WTC11 (cell line): ENCODE measurements at regions not wholly inside any gene's neighbourhood (a gene's known extent, or its start where the extent isn't known, plus 50 kb on each side); places are given as distances from the start of the nearest gene placed in this dataset.

Experiments
- ATAC-seq: fragments of 200-7000 bp; cut with Tn5 transposase; 2 replicates; pipeline ENCODE4 v1.10.0; 2021; ENCODE audit warnings: mild to moderate bottlenecking, moderate library complexity
- CTCF ChIA-PET: fragments of 300-600 bp; sonication (Branson Sonifier 250); formaldehyde crosslinking; loops from one replicate; lab custom pipeline; 2021; ENCODE audit warnings: antibody characterized with exemption; lab: Charles Lee
- POLR2A ChIA-PET: fragments of 350-600 bp; sonication (Branson Sonifier 250); formaldehyde crosslinking; loops from one replicate; lab custom pipeline; 2021; ENCODE audit warnings: antibody characterized with exemption; lab: Charles Lee
- DNase-seq: peaks from one replicate; pipeline ENCODE4 v3.0.0; 2021; ENCODE audit warnings: low spot score
- H3K27ac Mint-ChIP-seq: 2 replicates; pipeline ENCODE4 v1.8.0; 2021; ENCODE audit warnings: mixed read lengths
- H3K27me3 Mint-ChIP-seq: 2 replicates; pipeline ENCODE4 v1.8.0; 2021; ENCODE audit warnings: low read depth, mild to moderate bottlenecking, moderate library complexity, mixed read lengths
- H3K36me3 Mint-ChIP-seq: 2 replicates; pipeline ENCODE4 v1.8.0; 2021; ENCODE audit warnings: mixed read lengths
- H3K4me1 Mint-ChIP-seq: 2 replicates; pipeline ENCODE4 v1.8.0; 2022; ENCODE audit warnings: mixed read lengths
- H3K4me3 Mint-ChIP-seq: 2 replicates; pipeline ENCODE4 v1.8.0; 2021; ENCODE audit warnings: mild to moderate bottlenecking, moderate library complexity, mixed read lengths
- H3K9me3 Mint-ChIP-seq: 2 replicates; pipeline ENCODE4 v1.8.0; 2021; ENCODE audit warnings: mixed read lengths
- ETV6 ChIP-seq: sonication (generic); formaldehyde crosslinking; IDR thresholded peaks from 2 replicates; pipeline ENCODE4 v1.8.1; 2022; ENCODE audit warnings: mild to moderate bottlenecking, missing genetic modification reagents
- FOXK1 ChIP-seq: sonication (generic); formaldehyde crosslinking; IDR thresholded peaks from 2 replicates; pipeline ENCODE4 v1.8.0; 2022; ENCODE audit warnings: mild to moderate bottlenecking, moderate library complexity, missing genetic modification reagents
- FOXP1 ChIP-seq: sonication (generic); formaldehyde crosslinking; IDR thresholded peaks from 2 replicates; pipeline ENCODE4 v1.8.0; 2022; ENCODE audit warnings: missing genetic modification reagents, mild to moderate bottlenecking, moderate library complexity, borderline replicate concordance
- GABPB1 ChIP-seq: sonication (generic); formaldehyde crosslinking; IDR thresholded peaks from 2 replicates; pipeline ENCODE4 v1.8.1; 2023; ENCODE audit warnings: mild to moderate bottlenecking, missing genetic modification reagents
- GRHL2 ChIP-seq: fragments of 250-450 bp; sonication (Bioruptor Pico); IDR thresholded peaks from 2 replicates; pipeline ENCODE4 v1.8.0; 2022; ENCODE audit warnings: mild to moderate bottlenecking, moderate library complexity; ENCODE audit not compliant: insufficient replicate concordance, severe bottlenecking
- HMGA2 ChIP-seq: fragments of 250-450 bp; sonication (Bioruptor Pico); IDR thresholded peaks from 2 replicates; pipeline ENCODE4 v1.4.0; 2021; ENCODE audit warnings: mild to moderate bottlenecking, moderate library complexity
- MXD4 ChIP-seq: fragments of 250-450 bp; sonication (Bioruptor Pico); IDR thresholded peaks from 2 replicates; pipeline ENCODE4 v1.8.0; 2021; ENCODE audit warnings: mild to moderate bottlenecking, moderate library complexity, borderline replicate concordance
- NFATC4 ChIP-seq: fragments of 250-450 bp; sonication (Bioruptor Pico); IDR thresholded peaks from 2 replicates; pipeline ENCODE4 v1.9.0; 2021; ENCODE audit warnings: mild to moderate bottlenecking
- NFE2L1 ChIP-seq: sonication (generic); formaldehyde crosslinking; IDR thresholded peaks from 2 replicates; pipeline ENCODE4 v1.8.1; 2023; ENCODE audit warnings: missing genetic modification reagents
- NR3C1 ChIP-seq: sonication (generic); formaldehyde crosslinking; conservative IDR thresholded peaks from 2 replicates; pipeline ENCODE4 v1.8.1; 2023; ENCODE audit warnings: low read depth, mild to moderate bottlenecking, missing genetic modification reagents
- PRRX2 ChIP-seq: fragments of 250-450 bp; sonication (Bioruptor Pico); IDR thresholded peaks from 2 replicates; pipeline ENCODE4 v1.8.0; 2021; ENCODE audit warnings: mild to moderate bottlenecking
- RELA ChIP-seq: sonication (generic); formaldehyde crosslinking; IDR thresholded peaks from 2 replicates; pipeline ENCODE4 v1.8.1; 2022; ENCODE audit warnings: missing genetic modification reagents, mild to moderate bottlenecking, borderline replicate concordance
- SMAD4 ChIP-seq: sonication (generic); formaldehyde crosslinking; IDR thresholded peaks from 2 replicates; pipeline ENCODE4 v1.8.0; 2022; ENCODE audit warnings: mild to moderate bottlenecking, missing genetic modification reagents
- ZNF138 ChIP-seq: sonication (generic); formaldehyde crosslinking; conservative IDR thresholded peaks from 2 replicates; pipeline ENCODE4 v1.8.1; 2022; ENCODE audit warnings: mild to moderate bottlenecking, moderate library complexity, missing genetic modification reagents
- ZNF263 ChIP-seq: sonication (generic); formaldehyde crosslinking; IDR thresholded peaks from 2 replicates; pipeline ENCODE4 v1.8.1; 2022; ENCODE audit warnings: low read depth, mild to moderate bottlenecking, moderate library complexity, missing genetic modification reagents
- TF ChIP-seq, protein P1 (sequence below): sonication (generic); formaldehyde crosslinking; IDR thresholded peaks from 2 replicates; pipeline ENCODE4 v1.8.1; 2023; ENCODE audit warnings: mild to moderate bottlenecking, missing genetic modification reagents, moderate library complexity
- TF ChIP-seq, protein P2 (sequence below): sonication (generic); formaldehyde crosslinking; IDR thresholded peaks from 2 replicates; pipeline ENCODE4 v1.8.0; 2022; ENCODE audit warnings: mild to moderate bottlenecking, missing genetic modification reagents
- TF ChIP-seq, protein P3 (sequence below): sonication (generic); formaldehyde crosslinking; IDR thresholded peaks from 2 replicates; pipeline ENCODE4 v1.8.1; 2022; ENCODE audit warnings: mild to moderate bottlenecking, moderate library complexity, missing genetic modification reagents

DNA sequence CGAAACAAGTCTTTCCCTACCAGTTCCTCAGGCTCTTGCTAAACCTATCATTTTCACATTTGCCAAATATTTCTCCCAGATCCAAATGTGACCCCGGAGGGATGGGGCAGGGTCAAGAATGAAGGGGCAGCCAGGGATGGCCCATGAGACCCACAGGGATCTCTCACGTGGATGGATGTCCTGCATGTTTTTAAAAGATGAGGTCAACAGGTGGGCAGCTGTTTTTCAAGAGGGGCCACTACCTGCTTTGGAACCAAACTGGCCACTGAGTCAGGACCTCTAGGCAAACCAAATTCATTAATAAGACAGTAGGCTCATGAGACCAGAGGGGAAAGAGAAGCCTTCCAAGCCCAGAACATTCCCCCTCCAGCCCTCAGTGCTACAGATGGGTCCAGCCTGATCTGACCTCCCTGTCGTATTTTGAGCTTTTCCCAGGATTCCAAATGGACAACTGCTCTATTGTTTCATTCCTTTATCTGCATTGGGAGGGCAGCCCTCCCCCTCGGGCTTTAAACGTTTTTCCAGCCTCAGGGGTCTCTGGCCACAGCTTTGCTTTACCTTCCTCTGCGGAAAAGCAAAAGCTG lies 252.5 kb upstream of the IRF2BP2 start (continued):
- TF ChIP-seq, protein P1, sequence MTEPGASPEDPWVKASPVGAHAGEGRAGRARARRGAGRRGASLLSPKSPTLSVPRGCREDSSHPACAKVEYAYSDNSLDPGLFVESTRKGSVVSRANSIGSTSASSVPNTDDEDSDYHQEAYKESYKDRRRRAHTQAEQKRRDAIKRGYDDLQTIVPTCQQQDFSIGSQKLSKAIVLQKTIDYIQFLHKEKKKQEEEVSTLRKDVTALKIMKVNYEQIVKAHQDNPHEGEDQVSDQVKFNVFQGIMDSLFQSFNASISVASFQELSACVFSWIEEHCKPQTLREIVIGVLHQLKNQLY: no peak
- TF ChIP-seq FOXK1: no peak
- no peak for TF ChIP-seq FOXP1 (CRISPR knock-in tag)
- TF ChIP-seq ZNF263 (CRISPR knock-in tag): no peak
- no peak for TF ChIP-seq PRRX2 (CRISPR knock-in tag)

DNA sequence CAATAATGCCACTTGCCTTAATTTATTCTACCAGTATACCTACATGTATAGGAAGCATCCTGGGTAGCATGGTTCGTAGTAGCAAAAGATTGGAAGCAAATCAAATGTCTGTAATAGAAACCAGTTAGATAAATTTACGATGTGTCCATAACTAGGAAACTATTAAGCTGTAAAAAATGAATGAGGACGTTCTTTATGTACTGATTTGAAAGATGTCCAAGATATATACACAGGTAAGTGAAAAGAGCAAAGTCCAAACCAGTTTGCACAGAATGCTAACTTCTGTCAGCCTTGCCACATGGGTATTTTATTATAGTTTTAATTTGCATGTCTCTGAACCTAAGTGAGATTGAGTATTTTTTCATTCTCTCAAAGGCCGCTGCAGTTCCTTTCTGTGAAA lies 251.8 kb upstream of the IRF2BP2 start:
- Mint-ChIP-seq H3K36me3 (no peaks in the 10 kb centered on the region), H3K27ac (no peak overlapping the region), H3K27me3 (no peaks in the 10 kb centered on the region), H3K9me3 (peaks cover 6% of the 10 kb centered on the region; the same call in 1 of the 2 replicates), H3K4me1 (no peaks in the 10 kb centered on the region; the same call in 1 of the 2 replicates), H3K4me3 (no peak overlapping the region)
- ATAC-seq (no peak), DNase-seq (no peak)
- CTCF ChIA-PET: no interaction called here
- POLR2A ChIA-PET: no interaction called here
- no peak for TF ChIP-seq ETV6 (CRISPR knock-in tag)
- no peak for TF ChIP-seq NFE2L1 (CRISPR knock-in tag)
- no peak for TF ChIP-seq ZNF138 (CRISPR knock-in tag)
- TF ChIP-seq, protein P2, sequence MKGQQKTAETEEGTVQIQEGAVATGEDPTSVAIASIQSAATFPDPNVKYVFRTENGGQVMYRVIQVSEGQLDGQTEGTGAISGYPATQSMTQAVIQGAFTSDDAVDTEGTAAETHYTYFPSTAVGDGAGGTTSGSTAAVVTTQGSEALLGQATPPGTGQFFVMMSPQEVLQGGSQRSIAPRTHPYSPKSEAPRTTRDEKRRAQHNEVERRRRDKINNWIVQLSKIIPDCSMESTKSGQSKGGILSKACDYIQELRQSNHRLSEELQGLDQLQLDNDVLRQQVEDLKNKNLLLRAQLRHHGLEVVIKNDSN (CRISPR knock-in tag): no peak

DNA sequence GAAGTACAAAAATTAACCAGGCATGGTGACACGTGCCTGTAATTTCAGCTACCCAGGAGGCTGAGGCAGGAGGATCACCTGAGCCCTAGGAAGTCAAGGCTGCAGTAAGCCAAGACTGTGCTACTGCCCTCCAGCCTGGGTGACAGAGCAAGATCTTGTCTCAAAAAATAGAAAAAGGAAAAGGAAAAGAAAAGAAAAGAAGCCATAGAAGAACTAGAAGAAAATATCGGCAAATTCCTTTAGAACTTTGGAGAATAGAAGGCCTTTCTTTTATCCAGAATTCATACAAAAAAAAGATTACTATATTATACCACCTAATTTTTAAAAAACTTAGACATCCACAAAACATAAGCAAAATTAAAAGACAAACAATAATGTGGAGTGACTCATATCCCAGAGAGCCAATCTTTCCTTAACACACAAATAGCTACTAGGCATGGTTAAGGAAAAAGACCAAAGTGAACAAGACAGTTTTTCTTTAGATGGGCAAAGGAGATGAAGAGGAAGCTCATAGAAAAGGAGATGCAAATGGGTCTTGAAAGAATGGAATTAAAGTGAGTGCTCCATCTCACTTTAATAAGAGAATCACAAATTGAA lies 251.1 kb upstream of the IRF2BP2 start:
- Mint-ChIP-seq H3K27me3 (no peaks in the 10 kb centered on the region), H3K4me1 (no peaks in the 10 kb centered on the region; the same call in 1 of the 2 replicates), H3K4me3 (no peak overlapping the region), H3K36me3 (no peaks in the 10 kb centered on the region), H3K9me3 (peaks cover 6% of the 10 kb centered on the region; the same call in 1 of the 2 replicates), H3K27ac (no peak overlapping the region)
- DNase-seq (no peak), ATAC-seq (no peak)
- TF ChIP-seq SMAD4 (CRISPR knock-in tag): no peak
- POLR2A ChIA-PET: no interaction called here
- CTCF ChIA-PET: no interaction called here

DNA sequence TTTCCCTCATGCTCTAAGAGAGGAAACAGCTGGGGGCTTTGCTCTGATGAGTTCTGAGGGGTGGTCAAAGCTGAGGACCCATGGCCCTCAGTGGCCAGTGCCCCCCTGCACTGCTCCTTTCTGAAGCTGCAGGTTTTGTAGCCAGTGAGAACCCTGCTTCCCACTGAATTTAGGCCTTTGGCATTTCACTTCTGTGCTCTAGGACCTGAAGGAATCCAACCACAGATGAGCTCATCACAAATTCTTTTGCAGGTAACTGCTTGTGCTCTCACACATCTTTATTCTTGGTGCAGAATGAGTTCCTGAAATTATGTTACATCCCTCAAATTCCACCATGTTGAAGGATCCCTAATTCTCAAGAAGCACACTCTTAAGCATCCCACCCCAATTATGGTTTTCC lies 248.7 kb upstream of the IRF2BP2 start:
- Mint-ChIP-seq H3K27ac (no peak overlapping the region), H3K27me3 (no peaks in the 10 kb centered on the region), H3K9me3 (no peaks in the 10 kb centered on the region), H3K4me3 (no peak overlapping the region), H3K36me3 (no peaks in the 10 kb centered on the region), H3K4me1 (peaks cover 5% of the 10 kb centered on the region; the same call in 1 of the 2 replicates)
- TF ChIP-seq HMGA2 (CRISPR knock-in tag): no peak
- no peak for TF ChIP-seq NFE2L1 (CRISPR knock-in tag)
- TF ChIP-seq, protein P3, sequence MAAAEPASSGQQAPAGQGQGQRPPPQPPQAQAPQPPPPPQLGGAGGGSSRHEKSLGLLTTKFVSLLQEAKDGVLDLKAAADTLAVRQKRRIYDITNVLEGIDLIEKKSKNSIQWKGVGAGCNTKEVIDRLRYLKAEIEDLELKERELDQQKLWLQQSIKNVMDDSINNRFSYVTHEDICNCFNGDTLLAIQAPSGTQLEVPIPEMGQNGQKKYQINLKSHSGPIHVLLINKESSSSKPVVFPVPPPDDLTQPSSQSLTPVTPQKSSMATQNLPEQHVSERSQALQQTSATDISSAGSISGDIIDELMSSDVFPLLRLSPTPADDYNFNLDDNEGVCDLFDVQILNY (CRISPR knock-in tag): no peak
- no peak for TF ChIP-seq MXD4 (CRISPR knock-in tag)
- TF ChIP-seq NR3C1 (CRISPR knock-in tag): no peak
- no peak for TF ChIP-seq GRHL2 (CRISPR knock-in tag)
- no peak for TF ChIP-seq GABPB1 (CRISPR knock-in tag)
- no peak for TF ChIP-seq RELA (CRISPR knock-in tag)
- TF ChIP-seq NFATC4 (CRISPR knock-in tag): no peak
- no peak for TF ChIP-seq ZNF138 (CRISPR knock-in tag)
- POLR2A ChIA-PET: no interaction called here
- CTCF ChIA-PET: interaction anchor here (0.6 to 1.5 kb wide), 2 partner anchors 234 to 363 kb away, joined by 3 read pairs; no protein-coding TSS in a partner anchor
- no peak for DNase-seq
- no peak for ATAC-seq
